ENCODE measurements at regions not wholly inside any gene's neighbourhood (a gene's known extent, or its start where the extent isn't known, plus 50 kb on each side); places are given as distances from the start of the nearest gene placed in this dataset.

DNA sequence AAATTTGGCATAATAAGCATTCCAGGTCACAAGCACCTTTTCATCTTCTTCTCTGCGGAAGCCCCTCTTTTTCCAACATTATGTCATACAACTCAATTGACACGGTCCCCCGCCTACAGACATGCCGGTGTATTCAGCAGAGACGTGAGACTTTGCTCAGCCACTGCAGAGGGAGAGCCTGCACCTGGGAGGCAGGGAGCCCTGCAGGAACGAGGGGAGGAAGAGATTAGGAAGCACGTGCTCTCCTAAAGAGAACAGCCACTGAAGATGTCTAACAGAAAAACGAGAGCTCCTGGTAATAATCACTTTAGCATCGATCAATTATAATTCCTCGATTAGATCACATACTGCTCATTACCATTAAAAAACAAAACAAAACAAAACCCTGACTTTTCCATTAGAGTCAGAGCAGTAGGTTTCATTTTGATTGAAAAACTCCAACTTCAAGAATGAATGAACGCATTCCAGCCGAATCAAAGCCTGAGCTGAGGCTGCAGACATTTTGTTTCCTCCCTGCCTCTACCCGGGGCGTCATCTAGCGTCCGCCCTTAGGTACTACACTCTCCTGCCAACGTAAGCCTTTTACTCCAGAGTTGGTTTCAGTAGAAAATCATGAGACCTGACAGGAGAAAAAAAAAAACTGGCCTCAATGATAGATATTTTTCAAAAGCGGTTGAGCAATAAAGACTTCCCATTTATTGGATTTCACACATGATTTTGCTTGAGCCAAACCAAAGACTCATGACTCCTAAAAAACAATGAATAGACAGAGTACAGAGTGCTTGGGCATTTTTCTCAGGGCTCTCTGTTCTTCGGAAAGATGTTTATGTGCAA lies 194.5 kb downstream of the KATNAL1 start:
- Histone ChIP-seq H3K4me3 (no peak overlapping the region), H3K27ac (peak overlapping the region; percentile 89)
- intact Hi-C loops (cut with DNase I), result loop anchor here (5.0 to 10.0 kb wide), 2 partner anchors 268 to 606 kb away; no protein-coding TSS in a partner anchor

DNA sequence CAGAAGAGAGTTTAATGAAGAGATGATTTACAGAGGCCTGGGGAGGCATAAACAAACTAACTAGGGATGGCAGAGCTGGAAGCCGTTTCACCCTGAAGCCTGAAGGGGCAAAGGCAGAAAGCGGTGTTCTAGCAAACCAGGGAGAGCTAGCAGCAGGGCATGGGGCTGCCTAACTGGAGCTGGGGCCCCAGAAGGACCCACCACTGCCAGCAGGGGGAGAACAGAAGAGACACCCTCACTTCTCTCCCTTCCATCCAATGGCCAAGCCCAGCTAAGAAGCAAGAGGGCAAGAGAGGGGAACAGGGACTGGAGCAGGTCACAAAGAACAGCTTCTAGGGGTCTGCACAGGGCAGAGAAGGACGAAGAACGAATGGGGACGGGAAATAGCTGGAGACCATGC lies 195.5 kb downstream of the KATNAL1 start:
- peak overlapping the region; percentile 18 for H3K27ac ChIP-seq
- intact Hi-C loops (cut with DNase I), result loop anchor here (5.0 to 10.0 kb wide), 2 partner anchors 267 to 605 kb away; no protein-coding TSS in a partner anchor
- no peaks in the 10 kb centered on the region for H3K27me3 ChIP-seq
- peaks cover 38% of the 10 kb centered on the region for H3K4me1 ChIP-seq
- H3K9me3 ChIP-seq, result no peaks in the 10 kb centered on the region
- no peak overlapping the region for H3K4me3 ChIP-seq
- no peak for DNase-seq (ENCODE audit: extremely low spot score in 2 of 2)
- H3K36me3 ChIP-seq, result no peaks in the 10 kb centered on the region
- TF ChIP-seq, protein P1, sequence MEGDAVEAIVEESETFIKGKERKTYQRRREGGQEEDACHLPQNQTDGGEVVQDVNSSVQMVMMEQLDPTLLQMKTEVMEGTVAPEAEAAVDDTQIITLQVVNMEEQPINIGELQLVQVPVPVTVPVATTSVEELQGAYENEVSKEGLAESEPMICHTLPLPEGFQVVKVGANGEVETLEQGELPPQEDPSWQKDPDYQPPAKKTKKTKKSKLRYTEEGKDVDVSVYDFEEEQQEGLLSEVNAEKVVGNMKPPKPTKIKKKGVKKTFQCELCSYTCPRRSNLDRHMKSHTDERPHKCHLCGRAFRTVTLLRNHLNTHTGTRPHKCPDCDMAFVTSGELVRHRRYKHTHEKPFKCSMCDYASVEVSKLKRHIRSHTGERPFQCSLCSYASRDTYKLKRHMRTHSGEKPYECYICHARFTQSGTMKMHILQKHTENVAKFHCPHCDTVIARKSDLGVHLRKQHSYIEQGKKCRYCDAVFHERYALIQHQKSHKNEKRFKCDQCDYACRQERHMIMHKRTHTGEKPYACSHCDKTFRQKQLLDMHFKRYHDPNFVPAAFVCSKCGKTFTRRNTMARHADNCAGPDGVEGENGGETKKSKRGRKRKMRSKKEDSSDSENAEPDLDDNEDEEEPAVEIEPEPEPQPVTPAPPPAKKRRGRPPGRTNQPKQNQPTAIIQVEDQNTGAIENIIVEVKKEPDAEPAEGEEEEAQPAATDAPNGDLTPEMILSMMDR (IDR thresholded peaks at IDR 0.05), result no peak
- no peak for TF ChIP-seq POLR2A (IDR thresholded peaks at IDR 0.05)
- TF ChIP-seq POLR2AphosphoS5 (IDR thresholded peaks at IDR 0.05; ENCODE audit: insufficient read depth in 1 of 2, low read depth in 1 of 2), result no peak

More for the DNA sequence above, 194.5 kb downstream of the KATNAL1 start:
- no peaks in the 10 kb centered on the region for H3K27me3 ChIP-seq
- DNase-seq (ENCODE audit: extremely low spot score in 2 of 2), result no peak
- no peaks in the 10 kb centered on the region for H3K36me3 ChIP-seq
- peaks cover 38% of the 10 kb centered on the region for H3K4me1 ChIP-seq
- H3K9me3 ChIP-seq, result no peaks in the 10 kb centered on the region
- TF ChIP-seq POLR2A (IDR thresholded peaks at IDR 0.05) (no peak), POLR2AphosphoS5 (IDR thresholded peaks at IDR 0.05; ENCODE audit: insufficient read depth in 1 of 2, low read depth in 1 of 2) (peak; percentile 13 to 90)
- TF ChIP-seq, protein P1 (IDR thresholded peaks at IDR 0.05), result peak; percentile 80 to 99 (median 83)

DNA sequence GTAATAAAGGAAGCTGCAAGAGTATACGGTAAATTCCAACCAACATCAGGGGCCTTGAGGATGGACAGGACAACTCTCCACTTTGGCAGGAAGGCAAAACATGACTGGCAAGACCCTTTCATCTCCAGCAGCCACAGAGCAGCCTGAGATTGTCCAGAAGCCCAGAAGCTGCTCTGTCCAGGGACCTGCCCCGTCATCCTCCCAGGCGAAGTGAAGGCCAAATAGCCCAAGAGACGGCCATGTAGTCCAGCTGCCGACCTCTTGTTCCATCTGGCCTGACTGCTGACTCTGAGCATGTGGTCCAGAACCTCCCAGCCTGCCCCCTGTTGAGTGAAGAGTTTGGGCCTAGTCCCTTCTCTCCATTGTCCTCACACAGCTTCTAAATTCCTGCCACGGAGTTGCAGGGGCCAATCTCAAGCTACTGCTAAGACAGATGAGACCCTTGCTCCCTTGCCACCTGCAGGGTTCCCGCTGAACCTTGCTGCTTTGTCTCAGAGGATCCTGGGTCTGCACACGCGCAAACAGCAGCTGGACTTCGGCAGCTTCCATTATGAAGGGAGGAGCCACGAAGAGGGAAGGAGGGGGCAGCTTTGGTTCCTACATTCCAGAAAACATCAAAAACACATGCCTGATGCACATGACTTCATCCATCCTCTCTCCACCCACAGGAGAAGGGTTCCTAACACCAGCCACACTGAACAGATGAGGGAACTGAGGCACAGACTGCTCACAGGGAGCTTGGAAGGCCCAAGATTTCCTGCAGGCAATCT lies 196.9 kb downstream of the KATNAL1 start:
- intact Hi-C loops (cut with DNase I), result loop anchor here (5.0 to 10.0 kb wide), 2 partner anchors 266 to 603 kb away; no protein-coding TSS in a partner anchor
- H3K4me1 ChIP-seq, result peaks cover 37% of the 10 kb centered on the region
- H3K4me3 ChIP-seq, result no peak overlapping the region
- TF ChIP-seq POLR2AphosphoS5 (IDR thresholded peaks at IDR 0.05; ENCODE audit: insufficient read depth in 1 of 2, low read depth in 1 of 2) (no peak), POLR2A (IDR thresholded peaks at IDR 0.05) (no peak)
- TF ChIP-seq, protein P1 (IDR thresholded peaks at IDR 0.05), result no peak
- H3K27ac ChIP-seq, result peak overlapping the region; percentile 3
- H3K36me3 ChIP-seq, result no peaks in the 10 kb centered on the region
- H3K27me3 ChIP-seq, result no peaks in the 10 kb centered on the region
- H3K9me3 ChIP-seq, result no peaks in the 10 kb centered on the region
- DNase-seq (ENCODE audit: extremely low spot score in 2 of 2), result no peak

- Histone ChIP-seq H3K9me3 (no peaks in the 10 kb centered on the region), H3K27ac (peak overlapping the region; percentile 3), H3K4me3 (no peak overlapping the region), H3K4me1 (peaks cover 32% of the 10 kb centered on the region), H3K36me3 (no peaks in the 10 kb centered on the region), H3K27me3 (no peaks in the 10 kb centered on the region)
- no peak for TF ChIP-seq POLR2A (IDR thresholded peaks at IDR 0.05)
- TF ChIP-seq, protein P1 (IDR thresholded peaks at IDR 0.05), result no peak
- no peak for TF ChIP-seq POLR2AphosphoS5 (IDR thresholded peaks at IDR 0.05; ENCODE audit: insufficient read depth in 1 of 2, low read depth in 1 of 2)
- intact Hi-C loops (cut with DNase I), result loop anchor here (5.0 to 10.0 kb wide), 2 partner anchors 265 to 602 kb away; no protein-coding TSS in a partner anchor
- no peak for DNase-seq (ENCODE audit: extremely low spot score in 2 of 2)
Measured at GRCh38 chr13:30109471-30110135, 197.7 kb downstream of the KATNAL1 start.
